Upper lobe of left lung (tissue), 4 donors: ENCODE measurements at regions not wholly inside any gene's neighbourhood (a gene's known extent, or its start where the extent isn't known, plus 50 kb on each side); places are given as distances from the start of the nearest gene placed in this dataset.

Source experiments
- EP300 ChIP-seq, 4 donors: sonication (generic); formaldehyde crosslinking; IDR thresholded peaks; one replicate each; pipeline ENCODE4 v1.5.1; 2017; ENCODE audit warnings: antibody characterized with exemption in 4 of 4, control low read depth in 2 of 4
- POLR2A ChIP-seq, 4 donors: fragments of 450-650 bp; IDR thresholded peaks; one replicate each; pipeline ENCODE4 v1.5.1; 2016 to 2017; ENCODE audit warnings: antibody characterized with exemption in 4 of 4, mild to moderate bottlenecking in 2 of 4
- POLR2AphosphoS5 ChIP-seq, 2 donors: sonication (generic); formaldehyde crosslinking; IDR thresholded peaks; one replicate each; pipeline ENCODE4 v1.5.1; 2017; ENCODE audit warnings: antibody characterized with exemption in 2 of 2
- TF ChIP-seq, protein P1 (sequence below), 6 experiments: fragments of 450-650 bp in 4 of 6; fragments of 200-600 bp in 2 of 6; sonication (generic) in 2 of 6; IDR thresholded peaks; one replicate each; pipeline ENCODE4 v1.5.1; 2016 to 2019; ENCODE audit warnings: antibody characterized with exemption in 6 of 6

- TF ChIP-seq, protein P1, sequence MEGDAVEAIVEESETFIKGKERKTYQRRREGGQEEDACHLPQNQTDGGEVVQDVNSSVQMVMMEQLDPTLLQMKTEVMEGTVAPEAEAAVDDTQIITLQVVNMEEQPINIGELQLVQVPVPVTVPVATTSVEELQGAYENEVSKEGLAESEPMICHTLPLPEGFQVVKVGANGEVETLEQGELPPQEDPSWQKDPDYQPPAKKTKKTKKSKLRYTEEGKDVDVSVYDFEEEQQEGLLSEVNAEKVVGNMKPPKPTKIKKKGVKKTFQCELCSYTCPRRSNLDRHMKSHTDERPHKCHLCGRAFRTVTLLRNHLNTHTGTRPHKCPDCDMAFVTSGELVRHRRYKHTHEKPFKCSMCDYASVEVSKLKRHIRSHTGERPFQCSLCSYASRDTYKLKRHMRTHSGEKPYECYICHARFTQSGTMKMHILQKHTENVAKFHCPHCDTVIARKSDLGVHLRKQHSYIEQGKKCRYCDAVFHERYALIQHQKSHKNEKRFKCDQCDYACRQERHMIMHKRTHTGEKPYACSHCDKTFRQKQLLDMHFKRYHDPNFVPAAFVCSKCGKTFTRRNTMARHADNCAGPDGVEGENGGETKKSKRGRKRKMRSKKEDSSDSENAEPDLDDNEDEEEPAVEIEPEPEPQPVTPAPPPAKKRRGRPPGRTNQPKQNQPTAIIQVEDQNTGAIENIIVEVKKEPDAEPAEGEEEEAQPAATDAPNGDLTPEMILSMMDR (IDR thresholded peaks at IDR 0.05): no peak
- TF ChIP-seq POLR2AphosphoS5 (IDR thresholded peaks at IDR 0.05): no peak
- TF ChIP-seq POLR2A (IDR thresholded peaks at IDR 0.05): no peak
- no peak for TF ChIP-seq EP300 (IDR thresholded peaks at IDR 0.05)
These were observed 740.5 kb downstream of the REEP3 start for GRCh38 chr10:64261676-64262075.
